ENCODE measurements at regions not wholly inside any gene's neighbourhood (a gene's known extent, or its start where the extent isn't known, plus 50 kb on each side); places are given as distances from the start of the nearest gene placed in this dataset.

GRCh38 chr9:107681988-107682387, 192.4 kb upstream of the KLF4 start:
- H3K4me3 Mint-ChIP-seq = no peak overlapping the region
- H3K9me3 Mint-ChIP-seq = no peaks in the 10 kb centered on the region
- TF ChIP-seq CTCF (IDR thresholded peaks at IDR 0.05) = no peak
- peaks cover 5% of the 10 kb centered on the region for H3K4me1 Mint-ChIP-seq
- no peaks in the 10 kb centered on the region for H3K36me3 Mint-ChIP-seq (ENCODE audit: low read depth)
- DNase-seq = no peak
- peaks cover 10% of the 10 kb centered on the region for H3K27me3 Mint-ChIP-seq (ENCODE audit: low read depth, poor library complexity)
- no peak overlapping the region for H3K27ac Mint-ChIP-seq

- Mint-ChIP-seq H3K4me1 (peaks cover 5% of the 10 kb centered on the region), H3K27ac (no peak overlapping the region), H3K27me3 (ENCODE audit: low read depth, poor library complexity) (peaks cover 9% of the 10 kb centered on the region), H3K9me3 (peaks cover 3% of the 10 kb centered on the region), H3K36me3 (ENCODE audit: low read depth) (no peaks in the 10 kb centered on the region), H3K4me3 (no peak overlapping the region)
- no peak for TF ChIP-seq CTCF (IDR thresholded peaks at IDR 0.05)
- DNase-seq = no peak
These were observed 186.0 kb upstream of the KLF4 start for GRCh38 chr9:107675351-107676259.

GRCh38 chr9:107674721-107675277, 185.2 kb upstream of the KLF4 start:
- no peak for DNase-seq
- Mint-ChIP-seq H3K36me3 (ENCODE audit: low read depth) (no peaks in the 10 kb centered on the region), H3K27ac (no peak overlapping the region), H3K9me3 (peaks cover 3% of the 10 kb centered on the region), H3K4me3 (no peak overlapping the region), H3K27me3 (ENCODE audit: low read depth, poor library complexity) (peaks cover 9% of the 10 kb centered on the region), H3K4me1 (peaks cover 5% of the 10 kb centered on the region)
- no peak for TF ChIP-seq CTCF (IDR thresholded peaks at IDR 0.05)

GRCh38 chr9:107673861-107674720, 184.5 kb upstream of the KLF4 start:
- DNase-seq = no peak
- H3K4me1 Mint-ChIP-seq = peaks cover 9% of the 10 kb centered on the region
- peaks cover 9% of the 10 kb centered on the region for H3K27me3 Mint-ChIP-seq (ENCODE audit: low read depth, poor library complexity)
- TF ChIP-seq CTCF (IDR thresholded peaks at IDR 0.05) = no peak
- H3K4me3 Mint-ChIP-seq = no peak overlapping the region
- no peak overlapping the region for H3K27ac Mint-ChIP-seq
- H3K36me3 Mint-ChIP-seq (ENCODE audit: low read depth) = no peaks in the 10 kb centered on the region
- peaks cover 3% of the 10 kb centered on the region for H3K9me3 Mint-ChIP-seq

GRCh38 chr9:107671588-107671987, 182.0 kb upstream of the KLF4 start:
- Mint-ChIP-seq H3K4me3 (no peak overlapping the region), H3K4me1 (peaks cover 18% of the 10 kb centered on the region), H3K9me3 (peaks cover 3% of the 10 kb centered on the region), H3K27ac (no peak overlapping the region), H3K36me3 (ENCODE audit: low read depth) (no peaks in the 10 kb centered on the region), H3K27me3 (ENCODE audit: low read depth, poor library complexity) (peaks cover 12% of the 10 kb centered on the region)
- no peak for DNase-seq
- no peak for TF ChIP-seq CTCF (IDR thresholded peaks at IDR 0.05)

Measured in nephron progenitor cell (in vitro differentiated cells).